Activated CD4-positive, alpha-beta T cell treated with anti-CD3 and anti-CD28 coated beads for 36 hours (primary cell): ENCODE measurements at regions not wholly inside any gene's neighbourhood (a gene's known extent, or its start where the extent isn't known, plus 50 kb on each side); places are given as distances from the start of the nearest gene placed in this dataset.

Source experiments
- ATAC-seq: fragments of 200-7000 bp; cut with Tn5 transposase; one replicate; pipeline ENCODE4 v1.10.0; 2021; ENCODE audit warnings: mild to moderate bottlenecking, moderate library complexity
- CTCF ChIA-PET: fragments of 350-600 bp; sonication (Branson Sonifier 250); formaldehyde crosslinking; loops from one replicate; lab custom pipeline; 2021; ENCODE audit warnings: antibody characterized with exemption; lab: Charles Lee
- POLR2A ChIA-PET: fragments of 350-600 bp; sonication (Branson Sonifier 250); formaldehyde crosslinking; loops from one replicate; lab custom pipeline; 2021; ENCODE audit warnings: antibody characterized with exemption, inconsistent platforms; lab: Charles Lee
- DNase-seq: peaks from one replicate; pipeline ENCODE4 v3.0.0-alpha.2; 2020
- H3K27ac Mint-ChIP-seq: one replicate; pipeline ENCODE4 v1.8.0; 2021; ENCODE audit warnings: mixed read lengths
- H3K27me3 Mint-ChIP-seq: one replicate; pipeline ENCODE4 v1.8.0; 2021; ENCODE audit warnings: mixed read lengths
- H3K36me3 Mint-ChIP-seq: one replicate; pipeline ENCODE4 v1.8.0; 2021; ENCODE audit warnings: low read depth, mixed read lengths
- H3K4me1 Mint-ChIP-seq: one replicate; pipeline ENCODE4 v1.8.0; 2021; ENCODE audit warnings: mixed read lengths
- H3K4me3 Mint-ChIP-seq: one replicate; pipeline ENCODE4 v1.8.0; 2021; ENCODE audit warnings: mild to moderate bottlenecking, moderate library complexity, mixed read lengths
- H3K9me3 Mint-ChIP-seq: one replicate; pipeline ENCODE4 v1.8.0; 2021; ENCODE audit warnings: low read depth, mixed read lengths
- intact Hi-C, 2 experiments: fragments of 100-400 bp; cut with DNase I in 1 of 2; cut with micrococcal nuclease in 1 of 2; formaldehyde crosslinking; loops; one replicate each; pipeline versions ENCODE4 v1.14.2 to v1.15.1; 2022 to 2024; cut with DNase I, micrococcal nuclease

DNA sequence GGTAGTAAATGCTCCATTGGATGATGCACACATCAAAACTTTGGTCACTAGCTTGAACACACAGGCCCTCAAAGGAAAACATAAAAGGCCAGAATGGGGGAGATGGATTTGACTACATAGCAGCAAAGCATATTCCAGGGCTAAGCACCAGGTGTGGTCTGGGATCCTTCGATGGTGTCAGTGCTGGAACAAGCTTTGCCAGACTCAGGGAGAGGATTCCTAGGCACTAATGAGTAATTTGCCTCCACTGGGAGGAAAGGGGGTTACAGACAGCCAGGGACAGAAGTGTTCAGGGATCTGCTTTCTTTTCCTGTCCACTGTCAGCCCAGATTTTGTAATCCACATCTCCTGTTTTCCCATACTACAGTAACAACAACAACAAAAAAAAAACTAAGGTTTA, 157.2 kb upstream of the OBI1 start:
- ATAC-seq = no peak
- Mint-ChIP-seq H3K9me3 (no peaks in the 10 kb centered on the region), H3K4me1 (no peaks in the 10 kb centered on the region), H3K36me3 (no peaks in the 10 kb centered on the region), H3K27me3 (peaks cover 6% of the 10 kb centered on the region), H3K4me3 (no peak overlapping the region), H3K27ac (no peak overlapping the region)
- POLR2A ChIA-PET = interaction anchor here (0.6 kb wide), 1 partner anchor 309 kb away, joined by 3 read pairs; no protein-coding TSS in a partner anchor
- DNase-seq = no peak
- intact Hi-C loops = no loop called here
- CTCF ChIA-PET = no interaction called here

DNA sequence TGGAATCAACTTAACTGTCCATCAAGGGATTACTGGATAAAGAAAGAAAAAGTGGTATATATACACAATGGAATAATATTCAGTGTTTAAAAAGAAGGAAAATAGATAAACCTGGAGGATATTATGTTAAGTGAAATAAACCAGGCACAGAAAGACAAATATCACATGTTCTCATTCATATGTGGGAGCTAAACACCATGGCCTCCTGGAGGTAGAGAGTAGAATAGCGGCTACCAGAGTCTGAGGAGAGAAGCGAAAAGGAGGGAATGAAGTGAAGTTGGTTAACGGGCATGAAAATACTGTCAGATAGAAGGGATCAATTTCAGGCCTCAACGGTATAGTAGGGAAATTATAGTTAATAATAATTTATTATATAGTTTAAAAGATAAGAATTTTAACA, 147.5 kb upstream of the OBI1 start:
- Mint-ChIP-seq H3K9me3 (no peaks in the 10 kb centered on the region), H3K36me3 (no peaks in the 10 kb centered on the region), H3K4me3 (no peak overlapping the region), H3K27ac (no peak overlapping the region), H3K27me3 (peaks cover 7% of the 10 kb centered on the region), H3K4me1 (no peaks in the 10 kb centered on the region)
- POLR2A ChIA-PET = no interaction called here
- no peak for DNase-seq
- ATAC-seq = no peak
- CTCF ChIA-PET = no interaction called here
- intact Hi-C loops = loop anchor here in 1 of 2 experiments (5.0 kb wide), 1 partner anchor 669 kb away; no protein-coding TSS in a partner anchor

DNA sequence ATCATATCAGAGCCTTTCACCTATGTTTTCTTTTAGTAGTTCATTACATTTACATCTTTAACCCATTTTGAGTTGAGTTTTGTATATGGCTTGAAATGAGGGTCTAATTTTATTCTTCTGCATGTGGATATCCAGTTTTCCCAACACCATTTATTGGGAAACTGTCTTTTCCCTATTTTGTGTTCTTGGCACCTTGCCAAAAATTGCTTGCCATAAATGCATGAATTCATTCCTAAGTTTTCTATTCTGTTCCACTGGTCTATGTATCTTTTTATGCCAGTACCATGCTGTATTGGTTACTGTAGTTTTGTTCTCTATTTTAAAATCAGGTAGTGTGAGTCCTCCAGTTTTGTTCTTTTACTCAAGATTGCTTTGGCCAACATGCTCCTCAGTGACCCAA, 144.0 kb upstream of the OBI1 start:
- CTCF ChIA-PET = no interaction called here
- intact Hi-C loops = no loop called here
- DNase-seq (no peak), ATAC-seq (no peak)
- Mint-ChIP-seq H3K4me3 (no peak overlapping the region), H3K4me1 (no peaks in the 10 kb centered on the region), H3K27me3 (peaks cover 6% of the 10 kb centered on the region), H3K27ac (no peak overlapping the region), H3K9me3 (no peaks in the 10 kb centered on the region), H3K36me3 (no peaks in the 10 kb centered on the region)
- POLR2A ChIA-PET = no interaction called here

DNA sequence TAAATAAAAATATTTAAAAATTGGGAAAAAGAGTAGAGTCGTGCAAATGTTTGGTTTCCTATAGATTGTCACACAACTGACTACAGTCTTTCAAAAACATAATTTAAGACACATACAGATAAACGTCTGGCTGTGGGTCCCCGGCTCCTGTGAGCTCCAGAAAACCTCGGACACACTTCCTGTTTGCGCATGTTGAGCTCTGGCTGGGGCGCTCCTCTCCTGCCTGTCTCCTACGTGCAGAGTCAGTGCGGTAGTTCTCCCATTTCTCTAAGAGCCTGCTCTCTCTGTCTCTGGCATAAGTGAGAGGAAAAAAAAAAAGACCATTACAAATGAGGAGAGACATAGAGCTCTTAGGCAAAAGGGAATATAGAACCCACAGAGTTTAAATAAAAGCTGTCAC, 128.2 kb upstream of the OBI1 start:
- Mint-ChIP-seq H3K4me1 (no peaks in the 10 kb centered on the region), H3K27ac (no peak overlapping the region), H3K4me3 (no peak overlapping the region), H3K9me3 (no peaks in the 10 kb centered on the region), H3K27me3 (peaks cover 14% of the 10 kb centered on the region), H3K36me3 (no peaks in the 10 kb centered on the region)
- CTCF ChIA-PET = no interaction called here
- intact Hi-C loops = no loop called here
- no peak for DNase-seq
- no peak for ATAC-seq
- POLR2A ChIA-PET = interaction anchor here (0.6 kb wide), 1 partner anchor 298 kb away, joined by 3 read pairs; no protein-coding TSS in a partner anchor

DNA sequence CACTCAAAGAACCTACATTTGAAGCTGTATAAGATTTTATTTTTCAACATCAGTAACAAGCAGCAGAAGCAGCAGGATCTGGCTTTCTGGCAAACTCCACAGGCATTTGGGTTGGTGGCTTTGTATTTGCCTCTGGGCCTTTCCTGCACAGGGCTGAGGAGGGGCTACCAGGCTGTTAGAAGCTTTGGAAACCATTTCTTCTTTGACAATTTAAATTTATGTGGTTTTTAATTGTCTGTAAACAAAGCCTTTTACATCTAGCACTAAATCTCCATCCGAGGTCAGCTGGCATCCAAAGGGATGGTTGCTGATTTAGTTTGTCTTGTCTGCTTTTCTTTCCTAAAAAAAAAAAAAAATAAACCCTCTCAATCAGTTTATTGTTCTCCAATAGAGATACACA, 127.5 kb upstream of the OBI1 start:
- ChIA-PET POLR2A (no interaction called here), CTCF (no interaction called here)
- Mint-ChIP-seq H3K27me3 (peaks cover 14% of the 10 kb centered on the region), H3K4me1 (no peaks in the 10 kb centered on the region), H3K4me3 (no peak overlapping the region), H3K36me3 (no peaks in the 10 kb centered on the region), H3K27ac (no peak overlapping the region), H3K9me3 (no peaks in the 10 kb centered on the region)
- no peak for DNase-seq
- no peak for ATAC-seq
- intact Hi-C loops = no loop called here

DNA sequence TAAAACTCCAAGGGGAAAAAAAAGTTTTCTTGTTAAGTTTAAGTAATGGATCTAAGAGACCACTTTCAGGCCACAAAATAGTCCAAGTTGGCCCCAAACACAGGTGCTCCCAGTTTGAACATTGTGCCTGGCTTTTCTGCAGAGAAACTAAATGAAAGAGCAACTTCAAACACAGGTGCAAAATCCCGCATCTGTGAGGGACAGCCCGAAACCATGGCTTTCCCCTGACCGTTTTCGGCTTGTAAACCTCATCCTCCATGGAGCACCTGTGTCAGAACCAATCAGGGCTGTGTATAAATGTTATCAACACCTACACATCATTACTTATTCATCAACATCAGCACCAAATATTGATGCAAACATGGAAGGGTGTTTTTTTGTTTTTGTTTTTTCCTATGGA, 126.8 kb upstream of the OBI1 start:
- Mint-ChIP-seq H3K4me3 (no peak overlapping the region), H3K9me3 (no peaks in the 10 kb centered on the region), H3K27me3 (peaks cover 14% of the 10 kb centered on the region), H3K4me1 (no peaks in the 10 kb centered on the region), H3K36me3 (no peaks in the 10 kb centered on the region), H3K27ac (no peak overlapping the region)
- intact Hi-C loops = no loop called here
- POLR2A ChIA-PET = no interaction called here
- CTCF ChIA-PET = no interaction called here
- ATAC-seq = no peak
- no peak for DNase-seq

DNA sequence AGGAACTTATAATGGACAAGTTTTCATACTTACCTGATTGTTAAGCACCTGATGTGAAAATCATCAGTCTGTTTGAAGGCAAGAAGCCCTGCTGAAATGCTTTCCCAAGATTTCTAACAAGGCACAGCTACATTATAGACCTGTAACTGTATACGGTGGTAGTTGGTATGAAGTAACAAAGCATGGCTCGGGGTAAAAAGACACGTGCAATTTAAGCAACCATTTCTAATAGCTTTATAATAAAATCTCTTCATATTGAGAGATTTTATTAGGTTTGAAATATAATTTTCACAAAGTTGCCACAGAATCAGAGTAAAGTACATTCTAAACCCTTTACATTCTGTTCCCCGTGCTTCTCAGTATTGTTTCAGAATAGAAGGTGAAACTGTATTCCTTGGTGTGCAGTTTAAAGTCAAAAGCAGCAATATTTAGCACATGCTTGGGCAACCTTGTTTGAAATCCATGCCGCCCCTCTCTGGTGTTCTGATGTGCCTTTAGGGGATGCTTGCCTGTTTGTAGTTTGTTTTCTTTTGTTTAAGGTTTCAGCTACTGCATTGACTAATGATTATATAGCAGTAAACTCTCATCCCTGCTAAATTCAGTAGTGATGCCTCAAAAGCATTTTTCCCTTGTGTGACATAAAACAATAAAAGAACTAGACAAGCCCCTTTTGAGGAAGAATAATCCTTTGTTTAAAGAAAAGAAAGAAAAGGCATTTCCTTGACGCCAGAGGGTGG, 125.2 kb upstream of the OBI1 start:
- no peak for DNase-seq
- Mint-ChIP-seq H3K4me3 (no peak overlapping the region), H3K27me3 (peaks cover 14% of the 10 kb centered on the region), H3K36me3 (no peaks in the 10 kb centered on the region), H3K27ac (no peak overlapping the region), H3K4me1 (no peaks in the 10 kb centered on the region), H3K9me3 (no peaks in the 10 kb centered on the region)
- CTCF ChIA-PET = no interaction called here
- ATAC-seq = no peak
- POLR2A ChIA-PET = no interaction called here
- intact Hi-C loops = no loop called here

DNA sequence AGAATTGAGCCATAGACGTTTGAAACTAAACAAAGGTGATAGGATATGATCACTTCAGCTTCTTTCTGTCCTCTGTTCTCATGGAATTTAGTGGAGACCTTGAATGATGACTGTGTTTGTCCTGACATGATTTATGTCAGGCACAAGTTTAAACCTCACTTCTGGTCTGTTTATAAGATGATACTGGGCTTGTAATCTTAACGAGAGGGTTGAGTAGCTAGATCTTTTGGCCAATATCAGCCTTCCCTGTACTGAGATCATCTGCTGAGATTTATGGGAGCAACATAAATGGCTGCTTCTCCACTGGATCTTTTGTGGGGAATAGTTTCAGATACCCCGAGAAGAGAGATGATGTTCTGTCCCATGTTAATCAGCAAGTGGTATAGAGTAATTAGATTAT, 121.8 kb upstream of the OBI1 start:
- intact Hi-C loops = no loop called here
- no peak overlapping the region for H3K4me3 Mint-ChIP-seq
- ChIA-PET POLR2A (no interaction called here), CTCF (no interaction called here)
- no peaks in the 10 kb centered on the region for H3K9me3 Mint-ChIP-seq
- no peaks in the 10 kb centered on the region for H3K4me1 Mint-ChIP-seq
- H3K36me3 Mint-ChIP-seq = no peaks in the 10 kb centered on the region
- peaks cover 16% of the 10 kb centered on the region for H3K27me3 Mint-ChIP-seq
- H3K27ac Mint-ChIP-seq = no peak overlapping the region
- DNase-seq (no peak), ATAC-seq (no peak)

DNA sequence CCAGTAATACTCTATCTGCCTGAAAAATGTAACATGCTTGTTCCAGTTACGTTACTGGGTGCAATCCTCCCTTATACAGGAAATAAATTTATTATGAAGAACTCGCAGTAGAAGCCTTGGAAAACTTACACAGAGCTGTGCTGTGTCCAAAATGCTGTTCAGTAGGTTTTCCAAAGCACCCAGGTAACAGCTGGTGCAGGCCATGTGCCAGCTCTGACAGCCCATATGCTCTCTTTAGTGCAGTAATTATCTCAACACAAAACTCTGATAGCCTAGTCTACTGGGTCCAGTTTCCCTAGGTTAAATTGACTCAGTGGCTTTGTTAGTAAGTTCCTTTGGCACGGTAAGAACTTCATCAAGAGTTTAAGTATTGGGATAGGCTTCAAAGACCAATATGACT, 120.7 kb upstream of the OBI1 start:
- Mint-ChIP-seq H3K27ac (no peak overlapping the region), H3K36me3 (no peaks in the 10 kb centered on the region), H3K27me3 (peaks cover 16% of the 10 kb centered on the region), H3K4me3 (no peak overlapping the region), H3K9me3 (no peaks in the 10 kb centered on the region), H3K4me1 (no peaks in the 10 kb centered on the region)
- ChIA-PET CTCF (interaction anchor here (0.7 kb wide), 1 partner anchor 571 kb away, joined by 3 read pairs; no protein-coding TSS in a partner anchor), POLR2A (no interaction called here)
- intact Hi-C loops = no loop called here
- DNase-seq (no peak), ATAC-seq (no peak)

DNA sequence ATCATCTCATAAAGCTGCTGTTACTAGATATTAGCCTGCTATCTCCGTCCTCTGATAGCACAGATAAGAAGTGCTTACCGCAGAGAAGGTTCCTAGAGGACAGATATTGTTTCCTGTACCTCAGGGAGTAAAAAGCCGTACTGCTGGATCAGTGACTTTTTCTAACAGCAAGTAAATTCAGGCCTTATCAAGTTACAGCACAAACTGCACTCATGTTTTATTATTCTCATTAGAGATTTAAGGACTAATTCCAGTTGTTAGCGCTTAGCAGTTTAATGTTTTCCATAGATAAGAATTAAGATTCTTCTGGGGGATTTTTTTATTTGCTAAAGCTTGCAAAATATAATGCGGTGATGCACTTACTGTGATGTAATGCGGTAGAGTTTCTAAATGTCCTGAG, 119.0 kb upstream of the OBI1 start:
- intact Hi-C loops = no loop called here
- POLR2A ChIA-PET = no interaction called here
- H3K4me3 Mint-ChIP-seq = no peak overlapping the region
- no peaks in the 10 kb centered on the region for H3K9me3 Mint-ChIP-seq
- DNase-seq (no peak), ATAC-seq (no peak)
- no peak overlapping the region for H3K27ac Mint-ChIP-seq
- H3K27me3 Mint-ChIP-seq = peaks cover 13% of the 10 kb centered on the region
- H3K4me1 Mint-ChIP-seq = no peaks in the 10 kb centered on the region
- CTCF ChIA-PET = interaction anchor here (0.7 kb wide), 1 partner anchor 892 kb away, joined by 3 read pairs; no protein-coding TSS in a partner anchor
- no peaks in the 10 kb centered on the region for H3K36me3 Mint-ChIP-seq

DNA sequence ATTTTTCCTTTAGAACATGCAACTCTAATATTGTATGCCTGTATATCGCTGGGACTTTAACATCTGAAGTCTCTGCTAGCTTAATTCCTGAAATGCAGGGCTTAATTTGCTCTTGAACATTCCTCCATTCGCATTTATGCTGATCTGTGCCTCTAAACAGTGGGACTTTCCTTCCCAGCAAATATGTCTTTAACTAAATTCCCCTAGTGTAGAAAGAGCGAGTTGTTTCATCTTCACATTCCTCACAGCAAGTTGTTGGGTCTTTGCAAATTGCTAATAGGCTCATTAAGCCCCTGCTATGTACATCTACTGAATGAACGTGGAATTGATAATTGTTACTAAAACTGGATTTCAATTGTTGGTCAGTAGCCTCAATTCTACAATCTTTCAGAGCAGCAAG, 118.4 kb upstream of the OBI1 start:
- CTCF ChIA-PET = no interaction called here
- no peak for ATAC-seq
- H3K4me3 Mint-ChIP-seq = no peak overlapping the region
- intact Hi-C loops = no loop called here
- no peaks in the 10 kb centered on the region for H3K36me3 Mint-ChIP-seq
- no peak overlapping the region for H3K27ac Mint-ChIP-seq
- H3K4me1 Mint-ChIP-seq = no peaks in the 10 kb centered on the region
- no peaks in the 10 kb centered on the region for H3K9me3 Mint-ChIP-seq
- POLR2A ChIA-PET = no interaction called here
- peaks cover 11% of the 10 kb centered on the region for H3K27me3 Mint-ChIP-seq
- DNase-seq = no peak

DNA sequence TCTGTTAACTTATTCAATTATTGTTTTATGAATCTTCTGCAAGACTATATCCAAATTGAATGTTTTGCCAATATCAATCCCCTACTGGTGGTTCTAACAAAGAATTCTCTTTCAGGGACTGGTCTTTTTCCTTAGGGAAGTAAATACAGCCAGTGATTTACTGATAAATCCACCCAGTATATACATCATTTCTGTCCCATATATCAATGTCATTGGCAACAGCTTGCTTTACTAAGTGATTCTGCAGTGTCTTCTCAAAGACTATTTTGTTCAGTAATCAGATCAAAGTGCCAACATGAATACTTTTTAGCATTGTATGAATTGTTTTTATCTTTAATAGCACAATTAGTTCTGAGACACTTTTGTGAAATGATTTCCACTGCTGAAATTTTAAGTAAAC, 114.0 kb upstream of the OBI1 start:
- ATAC-seq (no peak), DNase-seq (no peak)
- CTCF ChIA-PET = interaction anchor here (1.3 kb wide), 1 partner anchor 35 kb away, joined by 3 read pairs; no protein-coding TSS in a partner anchor
- Mint-ChIP-seq H3K4me1 (no peaks in the 10 kb centered on the region), H3K36me3 (no peaks in the 10 kb centered on the region), H3K27me3 (peaks cover 6% of the 10 kb centered on the region), H3K4me3 (no peak overlapping the region), H3K9me3 (no peaks in the 10 kb centered on the region), H3K27ac (no peak overlapping the region)
- intact Hi-C loops = no loop called here
- POLR2A ChIA-PET = no interaction called here
